PC-3 (cell line): ENCODE measurements at regions not wholly inside any gene's neighbourhood (a gene's known extent, or its start where the extent isn't known, plus 50 kb on each side); places are given as distances from the start of the nearest gene placed in this dataset.

Source experiments
- ATAC-seq: fragments of 200-7000 bp; cut with Tn5 transposase; 2 replicates; pipeline ENCODE4 v1.9.1; 2020; ENCODE audit warnings: mild to moderate bottlenecking, moderate library complexity
- BruUV-seq: library from RNA; stranded (reverse); fragments of 400-500 nt; replicated peaks from 2 replicates; lab custom pipeline; 2021; lab: Mats Ljungman, UMichigan
- CTCF ChIA-PET: fragments of 300-600 bp; sonication (Branson Sonifier 250); formaldehyde crosslinking; loops from one replicate; lab custom pipeline; 2022; ENCODE audit warnings: antibody characterized with exemption; lab: Charles Lee
- POLR2A ChIA-PET: fragments of 300-600 bp; sonication (Branson Sonifier 250); formaldehyde crosslinking; loops from one replicate; lab custom pipeline; 2022; ENCODE audit warnings: antibody characterized with exemption; ENCODE audit not compliant: unreplicated experiment; lab: Charles Lee
- DNase-seq: peaks from one replicate; pipeline ENCODE4 v3.0.0-alpha.2; 2015
- H2AFZ ChIP-seq: fragments of 300-600 bp; sonication (generic); 2 replicates; pipeline ENCODE4 v1.6.0; 2016; ENCODE audit warnings: antibody characterized with exemption, low read length
- H3F3A ChIP-seq: fragments of 300-600 bp; sonication (generic); one replicate; pipeline ENCODE4 v1.6.0; 2017; ENCODE audit warnings: antibody characterized with exemption, low read length, control low read depth, mild to moderate bottlenecking; ENCODE audit not compliant: unreplicated experiment
- H3K27ac ChIP-seq: fragments of 300-600 bp; sonication (generic); 2 replicates; pipeline ENCODE4 v1.5.1; 2016; ENCODE audit warnings: mild to moderate bottlenecking, low read length
- H3K27me3 ChIP-seq: fragments of 300-600 bp; sonication (generic); 2 replicates; pipeline ENCODE4 v1.6.1; 2016; ENCODE audit warnings: low read length, mixed read lengths
- H3K36me3 ChIP-seq: fragments of 300-600 bp; sonication (generic); 2 replicates; pipeline ENCODE4 v1.6.1; 2016; ENCODE audit warnings: low read depth, mixed run types, low read length, mixed read lengths
- H3K4me1 ChIP-seq: fragments of 300-600 bp; sonication (generic); 2 replicates; pipeline ENCODE4 v1.5.1; 2016; ENCODE audit warnings: low read length; ENCODE audit not compliant: insufficient read depth
- H3K4me2 ChIP-seq: fragments of 300-600 bp; sonication (generic); 2 replicates; pipeline ENCODE4 v1.6.0; 2016; ENCODE audit warnings: low read length
- H3K4me3 ChIP-seq: fragments of 300-600 bp; sonication (generic); 2 replicates; pipeline ENCODE4 v1.5.1; 2016; ENCODE audit warnings: mild to moderate bottlenecking, low read length, mixed read lengths
- H3K79me2 ChIP-seq: fragments of 300-600 bp; sonication (generic); 2 replicates; pipeline ENCODE4 v1.6.1; 2017; ENCODE audit warnings: low read length, mixed read lengths
- H3K9ac ChIP-seq: fragments of 300-600 bp; sonication (generic); 2 replicates; pipeline ENCODE4 v1.6.0; 2016; ENCODE audit warnings: mild to moderate bottlenecking, low read length
- H3K9me2 ChIP-seq: fragments of 300-600 bp; sonication (generic); replicated peaks from 2 replicates; pipeline ENCODE4 v1.6.1; 2016; ENCODE audit warnings: mixed run types, low read length, mixed read lengths
- H3K9me3 ChIP-seq: fragments of 300-600 bp; sonication (generic); 2 replicates; pipeline ENCODE4 v1.6.1; 2016; ENCODE audit warnings: low read length, mixed read lengths
- H4K20me1 ChIP-seq: fragments of 300-600 bp; sonication (generic); 2 replicates; pipeline ENCODE4 v1.6.1; 2016; ENCODE audit warnings: low read length, mixed read lengths
- CTCF ChIP-seq: fragments of 300-600 bp; sonication (generic); conservative IDR thresholded peaks from 2 replicates; pipeline ENCODE4 v1.5.1; 2017; ENCODE audit warnings: antibody characterized with exemption, low read depth, mild to moderate bottlenecking, low read length
- EZH2 ChIP-seq: fragments of 300-600 bp; sonication (generic); IDR thresholded peaks from one replicate; pipeline ENCODE4 v1.6.1; 2017; ENCODE audit warnings: antibody characterized with exemption, mild to moderate bottlenecking, low read length; ENCODE audit not compliant: unreplicated experiment
- EZH2phosphoT487 ChIP-seq: fragments of 300-600 bp; sonication (generic); IDR thresholded peaks from 2 replicates; pipeline ENCODE4 v1.6.1; 2018; ENCODE audit warnings: mild to moderate bottlenecking, antibody characterized with exemption, low read length, borderline replicate concordance
- intact Hi-C: fragments of 100-400 bp; cut with micrococcal nuclease; formaldehyde crosslinking; loops from 2 replicates; pipeline ENCODE4 v1.9.0; 2023

- CTCF ChIA-PET, result no interaction called here
- Histone ChIP-seq H3K9ac (no peak overlapping the region), H3K9me3 (no peaks in the 10 kb centered on the region), H3F3A (no peaks in the 10 kb centered on the region), H2AFZ (no peak overlapping the region), H3K4me2 (no peak overlapping the region), H3K36me3 (no peaks in the 10 kb centered on the region), H3K9me2 (no peaks in the 10 kb centered on the region), H3K79me2 (no peaks in the 10 kb centered on the region), H3K27ac (no peak overlapping the region), H3K4me3 (no peak overlapping the region), H4K20me1 (no peaks in the 10 kb centered on the region), H3K4me1 (no peaks in the 10 kb centered on the region), H3K27me3 (0 out of 2 replicates have a peak, but pooled peaks cover 3% of the 10 kb centered on the region)
- POLR2A ChIA-PET, result no interaction called here
- ATAC-seq (no peak), DNase-seq (no peak)
- intact Hi-C loops, result no loop called here
- TF ChIP-seq EZH2, result no peak
- no peak for TF ChIP-seq CTCF
- TF ChIP-seq EZH2phosphoT487, result no peak
- BruUV-seq, result no TSS peak
Observed at GRCh38 chr4:144295286-144295995, 154.9 kb upstream of the GYPA start.

GRCh38 chr4:144296941-144297340, 156.4 kb upstream of the GYPA start:
- no peaks in the 10 kb centered on the region for H3F3A ChIP-seq
- H3K36me3 ChIP-seq, result no peaks in the 10 kb centered on the region
- no peaks in the 10 kb centered on the region for H3K27me3 ChIP-seq
- H3K79me2 ChIP-seq, result no peaks in the 10 kb centered on the region
- no peaks in the 10 kb centered on the region for H4K20me1 ChIP-seq
- H3K9ac ChIP-seq, result no peak overlapping the region
- no peak overlapping the region for H3K27ac ChIP-seq
- H3K4me1 ChIP-seq, result no peaks in the 10 kb centered on the region
- H3K4me3 ChIP-seq, result no peak overlapping the region
- H3K9me2 ChIP-seq, result no peaks in the 10 kb centered on the region
- ChIA-PET CTCF (no interaction called here), POLR2A (no interaction called here)
- no TSS peak for BruUV-seq
- DNase-seq (no peak), ATAC-seq (no peak)
- H3K9me3 ChIP-seq, result no peaks in the 10 kb centered on the region
- intact Hi-C loops, result no loop called here
- TF ChIP-seq EZH2, result no peak
- no peak for TF ChIP-seq CTCF
- TF ChIP-seq EZH2phosphoT487, result no peak
- H2AFZ ChIP-seq, result no peak overlapping the region
- H3K4me2 ChIP-seq, result no peak overlapping the region

- no peak for ATAC-seq
- no peak overlapping the region for H2AFZ ChIP-seq
- POLR2A ChIA-PET, result no interaction called here
- H3K4me2 ChIP-seq, result no peak overlapping the region
- no peaks in the 10 kb centered on the region for H3K79me2 ChIP-seq
- H3K27ac ChIP-seq, result no peak overlapping the region
- no peaks in the 10 kb centered on the region for H3K36me3 ChIP-seq
- H3F3A ChIP-seq, result no peaks in the 10 kb centered on the region
- no peaks in the 10 kb centered on the region for H3K27me3 ChIP-seq
- no peak overlapping the region for H3K9ac ChIP-seq
- no peaks in the 10 kb centered on the region for H3K9me3 ChIP-seq
- no peaks in the 10 kb centered on the region for H3K9me2 ChIP-seq
- no peaks in the 10 kb centered on the region for H3K4me1 ChIP-seq
- H4K20me1 ChIP-seq, result no peaks in the 10 kb centered on the region
- no peak for DNase-seq
- no peak for TF ChIP-seq EZH2phosphoT487
- TF ChIP-seq EZH2, result no peak
- TF ChIP-seq CTCF, result no peak
- intact Hi-C loops, result no loop called here
- BruUV-seq, result no TSS peak
- no peak overlapping the region for H3K4me3 ChIP-seq
- CTCF ChIA-PET, result no interaction called here
Observed at GRCh38 chr4:144298519-144298918, 158.0 kb upstream of the GYPA start.
